HepG2 (cell line): ENCODE measurements at regions not wholly inside any gene's neighbourhood (a gene's known extent, or its start where the extent isn't known, plus 50 kb on each side); places are given as distances from the start of the nearest gene placed in this dataset.

Source experiments
- CBFB ChIP-seq: sonication (generic); formaldehyde crosslinking; IDR thresholded peaks from 2 replicates; pipeline ENCODE4 v1.4.0; 2020; ENCODE audit warnings: missing genetic modification reagents
- NBN ChIP-seq: fragments of 450-650 bp; conservative IDR thresholded peaks from 2 replicates; pipeline ENCODE4 v1.6.1; 2017
- REPIN1 ChIP-seq: sonication (generic); formaldehyde crosslinking; IDR thresholded peaks from 2 replicates; pipeline ENCODE4 v1.8.0; 2022; ENCODE audit warnings: missing genetic modification reagents, low read depth, mild to moderate bottlenecking, borderline replicate concordance
- RFX5 ChIP-seq: IDR thresholded peaks from 2 replicates; pipeline ENCODE4 v1.6.1; 2011; ENCODE audit warnings: low read depth, low read length, improper control_type of control experiment
- TCF7 ChIP-seq: sonication (generic); IDR thresholded peaks from 2 replicates; pipeline ENCODE4 v1.6.1; 2016; ENCODE audit warnings: antibody characterized with exemption, low read depth
- ZNF383 ChIP-seq: sonication (generic); formaldehyde crosslinking; IDR thresholded peaks from 2 replicates; pipeline ENCODE4 v1.4.0; 2020; ENCODE audit warnings: missing genetic modification reagents, mild to moderate bottlenecking, borderline replicate concordance
- TF ChIP-seq, protein P1 (sequence below): sonication (generic); formaldehyde crosslinking; IDR thresholded peaks from one replicate; pipeline ENCODE4 v1.5.1; 2020; ENCODE audit warnings: mild to moderate bottlenecking, missing genetic modification reagents; ENCODE audit errors: not compliant biosample characterization
- TF ChIP-seq, protein P2 (sequence below): sonication (generic); formaldehyde crosslinking; IDR thresholded peaks from 2 replicates; pipeline ENCODE4 v1.9.0; 2021; ENCODE audit warnings: missing genetic modification reagents, mild to moderate bottlenecking, borderline replicate concordance
- TF ChIP-seq, protein P3 (sequence below): sonication (generic); formaldehyde crosslinking; IDR thresholded peaks from 2 replicates; pipeline ENCODE4 v1.5.1; 2020; ENCODE audit warnings: missing genetic modification reagents, mild to moderate bottlenecking, borderline replicate concordance
- TF ChIP-seq, protein P4 (sequence below), 2 experiments: sonication (generic) in 1 of 2; formaldehyde crosslinking in 1 of 2; IDR thresholded peaks; 2 replicates each; pipeline versions ENCODE4 v1.4.0 to v1.6.1; 2016 to 2020; ENCODE audit warnings: borderline replicate concordance in 1 of 2, low read depth in 1 of 2, mild to moderate bottlenecking in 1 of 2, missing genetic modification reagents in 1 of 2
- TF ChIP-seq, protein P5 (sequence below): sonication (generic); formaldehyde crosslinking; IDR thresholded peaks from 2 replicates; pipeline ENCODE4 v1.4.0; 2020; ENCODE audit warnings: low read depth, mild to moderate bottlenecking, missing genetic modification reagents

DNA sequence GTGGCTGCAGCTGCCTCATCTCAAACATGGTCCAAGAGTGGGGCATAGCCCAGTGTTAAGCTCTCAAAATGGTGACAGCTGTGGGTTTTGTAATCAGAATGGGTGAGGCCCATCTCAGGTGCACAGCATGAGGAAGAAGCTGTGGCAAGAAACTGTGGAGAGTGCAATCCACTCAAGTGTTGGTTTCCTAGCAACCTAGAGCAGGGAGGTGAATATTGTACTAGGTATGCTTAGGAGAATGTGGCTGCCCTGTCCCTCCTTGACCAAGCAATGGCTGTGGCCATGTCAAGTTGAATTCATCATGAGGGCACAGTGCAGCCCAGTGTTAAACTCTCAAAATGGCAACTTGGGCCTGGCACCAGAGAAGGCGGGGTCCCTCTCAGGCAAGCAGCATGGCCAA, 160.5 kb upstream of the KCNN2 start (continued):
- TF ChIP-seq, protein P1, sequence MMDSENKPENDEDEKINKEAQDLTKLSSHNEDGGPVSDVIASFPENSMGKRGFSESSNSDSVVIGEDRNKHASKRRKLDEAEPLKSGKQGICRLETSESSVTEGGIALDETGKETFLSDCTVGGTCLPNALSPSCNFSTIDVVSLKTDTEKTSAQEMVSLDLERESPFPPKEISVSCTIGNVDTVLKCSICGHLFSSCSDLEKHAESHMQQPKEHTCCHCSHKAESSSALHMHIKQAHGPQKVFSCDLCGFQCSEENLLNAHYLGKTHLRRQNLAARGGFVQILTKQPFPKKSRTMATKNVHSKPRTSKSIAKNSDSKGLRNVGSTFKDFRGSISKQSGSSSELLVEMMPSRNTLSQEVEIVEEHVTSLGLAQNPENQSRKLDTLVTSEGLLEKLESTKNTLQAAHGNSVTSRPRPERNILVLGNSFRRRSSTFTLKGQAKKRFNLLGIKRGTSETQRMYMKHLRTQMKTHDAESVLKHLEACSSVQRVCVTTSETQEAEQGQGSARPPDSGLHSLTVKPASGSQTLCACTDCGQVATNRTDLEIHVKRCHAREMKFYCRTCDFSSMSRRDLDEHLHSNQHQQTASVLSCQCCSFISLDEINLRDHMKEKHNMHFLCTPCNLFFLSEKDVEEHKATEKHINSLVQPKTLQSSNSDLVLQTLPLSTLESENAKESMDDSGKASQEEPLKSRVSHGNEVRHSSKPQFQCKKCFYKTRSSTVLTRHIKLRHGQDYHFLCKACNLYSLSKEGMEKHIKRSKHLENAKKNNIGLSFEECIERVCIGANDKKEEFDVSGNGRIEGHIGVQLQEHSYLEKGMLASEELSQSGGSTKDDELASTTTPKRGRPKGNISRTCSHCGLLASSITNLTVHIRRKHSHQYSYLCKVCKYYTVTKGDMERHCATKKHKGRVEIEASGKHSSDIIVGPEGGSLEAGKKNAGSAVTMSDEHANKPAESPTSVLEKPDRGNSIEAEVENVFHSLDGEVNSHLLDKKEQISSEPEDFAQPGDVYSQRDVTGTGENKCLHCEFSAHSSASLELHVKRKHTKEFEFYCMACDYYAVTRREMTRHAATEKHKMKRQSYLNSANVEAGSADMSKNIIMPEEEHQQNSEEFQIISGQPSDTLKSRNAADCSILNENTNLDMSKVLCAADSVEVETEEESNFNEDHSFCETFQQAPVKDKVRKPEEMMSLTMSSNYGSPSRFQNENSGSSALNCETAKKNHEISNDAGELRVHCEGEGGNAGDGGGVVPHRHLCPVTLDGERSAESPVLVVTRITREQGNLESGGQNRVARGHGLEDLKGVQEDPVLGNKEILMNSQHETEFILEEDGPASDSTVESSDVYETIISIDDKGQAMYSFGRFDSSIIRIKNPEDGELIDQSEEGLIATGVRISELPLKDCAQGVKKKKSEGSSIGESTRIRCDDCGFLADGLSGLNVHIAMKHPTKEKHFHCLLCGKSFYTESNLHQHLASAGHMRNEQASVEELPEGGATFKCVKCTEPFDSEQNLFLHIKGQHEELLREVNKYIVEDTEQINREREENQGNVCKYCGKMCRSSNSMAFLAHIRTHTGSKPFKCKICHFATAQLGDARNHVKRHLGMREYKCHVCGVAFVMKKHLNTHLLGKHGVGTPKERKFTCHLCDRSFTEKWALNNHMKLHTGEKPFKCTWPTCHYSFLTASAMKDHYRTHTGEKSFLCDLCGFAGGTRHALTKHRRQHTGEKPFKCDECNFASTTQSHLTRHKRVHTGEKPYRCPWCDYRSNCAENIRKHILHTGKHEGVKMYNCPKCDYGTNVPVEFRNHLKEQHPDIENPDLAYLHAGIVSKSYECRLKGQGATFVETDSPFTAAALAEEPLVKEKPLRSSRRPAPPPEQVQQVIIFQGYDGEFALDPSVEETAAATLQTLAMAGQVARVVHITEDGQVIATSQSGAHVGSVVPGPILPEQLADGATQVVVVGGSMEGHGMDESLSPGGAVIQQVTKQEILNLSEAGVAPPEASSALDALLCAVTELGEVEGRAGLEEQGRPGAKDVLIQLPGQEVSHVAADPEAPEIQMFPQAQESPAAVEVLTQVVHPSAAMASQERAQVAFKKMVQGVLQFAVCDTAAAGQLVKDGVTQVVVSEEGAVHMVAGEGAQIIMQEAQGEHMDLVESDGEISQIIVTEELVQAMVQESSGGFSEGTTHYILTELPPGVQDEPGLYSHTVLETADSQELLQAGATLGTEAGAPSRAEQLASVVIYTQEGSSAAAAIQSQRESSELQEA (CRISPR knock-in tag): no peak
- TF ChIP-seq, protein P2, sequence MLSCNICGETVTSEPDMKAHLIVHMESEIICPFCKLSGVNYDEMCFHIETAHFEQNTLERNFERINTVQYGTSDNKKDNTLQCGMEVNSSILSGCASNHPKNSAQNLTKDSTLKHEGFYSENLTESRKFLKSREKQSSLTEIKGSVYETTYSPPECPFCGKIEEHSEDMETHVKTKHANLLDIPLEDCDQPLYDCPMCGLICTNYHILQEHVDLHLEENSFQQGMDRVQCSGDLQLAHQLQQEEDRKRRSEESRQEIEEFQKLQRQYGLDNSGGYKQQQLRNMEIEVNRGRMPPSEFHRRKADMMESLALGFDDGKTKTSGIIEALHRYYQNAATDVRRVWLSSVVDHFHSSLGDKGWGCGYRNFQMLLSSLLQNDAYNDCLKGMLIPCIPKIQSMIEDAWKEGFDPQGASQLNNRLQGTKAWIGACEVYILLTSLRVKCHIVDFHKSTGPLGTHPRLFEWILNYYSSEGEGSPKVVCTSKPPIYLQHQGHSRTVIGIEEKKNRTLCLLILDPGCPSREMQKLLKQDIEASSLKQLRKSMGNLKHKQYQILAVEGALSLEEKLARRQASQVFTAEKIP (CRISPR knock-in tag): no peak
- TF ChIP-seq, protein P3, sequence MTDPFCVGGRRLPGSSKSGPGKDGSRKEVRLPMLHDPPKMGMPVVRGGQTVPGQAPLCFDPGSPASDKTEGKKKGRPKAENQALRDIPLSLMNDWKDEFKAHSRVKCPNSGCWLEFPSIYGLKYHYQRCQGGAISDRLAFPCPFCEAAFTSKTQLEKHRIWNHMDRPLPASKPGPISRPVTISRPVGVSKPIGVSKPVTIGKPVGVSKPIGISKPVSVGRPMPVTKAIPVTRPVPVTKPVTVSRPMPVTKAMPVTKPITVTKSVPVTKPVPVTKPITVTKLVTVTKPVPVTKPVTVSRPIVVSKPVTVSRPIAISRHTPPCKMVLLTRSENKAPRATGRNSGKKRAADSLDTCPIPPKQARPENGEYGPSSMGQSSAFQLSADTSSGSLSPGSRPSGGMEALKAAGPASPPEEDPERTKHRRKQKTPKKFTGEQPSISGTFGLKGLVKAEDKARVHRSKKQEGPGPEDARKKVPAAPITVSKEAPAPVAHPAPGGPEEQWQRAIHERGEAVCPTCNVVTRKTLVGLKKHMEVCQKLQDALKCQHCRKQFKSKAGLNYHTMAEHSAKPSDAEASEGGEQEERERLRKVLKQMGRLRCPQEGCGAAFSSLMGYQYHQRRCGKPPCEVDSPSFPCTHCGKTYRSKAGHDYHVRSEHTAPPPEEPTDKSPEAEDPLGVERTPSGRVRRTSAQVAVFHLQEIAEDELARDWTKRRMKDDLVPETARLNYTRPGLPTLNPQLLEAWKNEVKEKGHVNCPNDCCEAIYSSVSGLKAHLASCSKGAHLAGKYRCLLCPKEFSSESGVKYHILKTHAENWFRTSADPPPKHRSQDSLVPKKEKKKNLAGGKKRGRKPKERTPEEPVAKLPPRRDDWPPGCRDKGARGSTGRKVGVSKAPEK (CRISPR knock-in tag): no peak
- TF ChIP-seq CBFB (no peak), TCF7 (no peak), REPIN1 (CRISPR knock-in tag) (no peak), NBN (no peak), ZNF383 (CRISPR knock-in tag) (no peak), RFX5 (no peak)
- TF ChIP-seq, protein P4, sequence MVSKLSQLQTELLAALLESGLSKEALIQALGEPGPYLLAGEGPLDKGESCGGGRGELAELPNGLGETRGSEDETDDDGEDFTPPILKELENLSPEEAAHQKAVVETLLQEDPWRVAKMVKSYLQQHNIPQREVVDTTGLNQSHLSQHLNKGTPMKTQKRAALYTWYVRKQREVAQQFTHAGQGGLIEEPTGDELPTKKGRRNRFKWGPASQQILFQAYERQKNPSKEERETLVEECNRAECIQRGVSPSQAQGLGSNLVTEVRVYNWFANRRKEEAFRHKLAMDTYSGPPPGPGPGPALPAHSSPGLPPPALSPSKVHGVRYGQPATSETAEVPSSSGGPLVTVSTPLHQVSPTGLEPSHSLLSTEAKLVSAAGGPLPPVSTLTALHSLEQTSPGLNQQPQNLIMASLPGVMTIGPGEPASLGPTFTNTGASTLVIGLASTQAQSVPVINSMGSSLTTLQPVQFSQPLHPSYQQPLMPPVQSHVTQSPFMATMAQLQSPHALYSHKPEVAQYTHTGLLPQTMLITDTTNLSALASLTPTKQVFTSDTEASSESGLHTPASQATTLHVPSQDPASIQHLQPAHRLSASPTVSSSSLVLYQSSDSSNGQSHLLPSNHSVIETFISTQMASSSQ (IDR thresholded peaks at IDR 0.05; ENCODE audit: low read depth): no peak
- TF ChIP-seq, protein P4 (CRISPR knock-in tag; IDR thresholded peaks at IDR 0.05; ENCODE audit: borderline replicate concordance): no peak
- TF ChIP-seq, protein P5, sequence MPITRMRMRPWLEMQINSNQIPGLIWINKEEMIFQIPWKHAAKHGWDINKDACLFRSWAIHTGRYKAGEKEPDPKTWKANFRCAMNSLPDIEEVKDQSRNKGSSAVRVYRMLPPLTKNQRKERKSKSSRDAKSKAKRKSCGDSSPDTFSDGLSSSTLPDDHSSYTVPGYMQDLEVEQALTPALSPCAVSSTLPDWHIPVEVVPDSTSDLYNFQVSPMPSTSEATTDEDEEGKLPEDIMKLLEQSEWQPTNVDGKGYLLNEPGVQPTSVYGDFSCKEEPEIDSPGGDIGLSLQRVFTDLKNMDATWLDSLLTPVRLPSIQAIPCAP: no peak
